ENCODE measurements at regions not wholly inside any gene's neighbourhood (a gene's known extent, or its start where the extent isn't known, plus 50 kb on each side); places are given as distances from the start of the nearest gene placed in this dataset.

- TF ChIP-seq ZNF592 (IDR thresholded peaks at IDR 0.05) = no peak
- TF ChIP-seq PAX5 (IDR thresholded peaks at IDR 0.05; ENCODE audit: borderline replicate concordance, low read depth, low read length) = no peak
- TF ChIP-seq MEF2A (IDR thresholded peaks at IDR 0.05; ENCODE audit: insufficient read depth, low read depth, low read length) = no peak
- TF ChIP-seq TAF1 (IDR thresholded peaks at IDR 0.05; ENCODE audit: borderline replicate concordance, low read depth, low read length) = no peak
- no peak for TF ChIP-seq ZBTB33 (IDR thresholded peaks at IDR 0.05)
- TF ChIP-seq KLF5 (IDR thresholded peaks at IDR 0.05; ENCODE audit: partially characterized antibody) = no peak
- TF ChIP-seq SRF (IDR thresholded peaks at IDR 0.05; ENCODE audit: low read depth in 2 of 2, low read length in 2 of 2) = no peak
- no peak for TF ChIP-seq MTA2 (IDR thresholded peaks at IDR 0.05; ENCODE audit: low read depth)
- TF ChIP-seq SPI1 (IDR thresholded peaks at IDR 0.05; ENCODE audit: borderline replicate concordance, insufficient read depth, low read depth, low read length) = no peak
- TF ChIP-seq CBX5 (IDR thresholded peaks at IDR 0.05; ENCODE audit: low read depth) = no peak
- no peak for TF ChIP-seq STAT1 (conservative IDR thresholded peaks at IDR 0.05)
These were observed 506.3 kb upstream of the RAG2 start (continued) for GRCh38 chr11:37104380-37104779.

Measured in GM12878 (cell line).